ENCODE measurements at regions not wholly inside any gene's neighbourhood (a gene's known extent, or its start where the extent isn't known, plus 50 kb on each side); places are given as distances from the start of the nearest gene placed in this dataset.

DNA sequence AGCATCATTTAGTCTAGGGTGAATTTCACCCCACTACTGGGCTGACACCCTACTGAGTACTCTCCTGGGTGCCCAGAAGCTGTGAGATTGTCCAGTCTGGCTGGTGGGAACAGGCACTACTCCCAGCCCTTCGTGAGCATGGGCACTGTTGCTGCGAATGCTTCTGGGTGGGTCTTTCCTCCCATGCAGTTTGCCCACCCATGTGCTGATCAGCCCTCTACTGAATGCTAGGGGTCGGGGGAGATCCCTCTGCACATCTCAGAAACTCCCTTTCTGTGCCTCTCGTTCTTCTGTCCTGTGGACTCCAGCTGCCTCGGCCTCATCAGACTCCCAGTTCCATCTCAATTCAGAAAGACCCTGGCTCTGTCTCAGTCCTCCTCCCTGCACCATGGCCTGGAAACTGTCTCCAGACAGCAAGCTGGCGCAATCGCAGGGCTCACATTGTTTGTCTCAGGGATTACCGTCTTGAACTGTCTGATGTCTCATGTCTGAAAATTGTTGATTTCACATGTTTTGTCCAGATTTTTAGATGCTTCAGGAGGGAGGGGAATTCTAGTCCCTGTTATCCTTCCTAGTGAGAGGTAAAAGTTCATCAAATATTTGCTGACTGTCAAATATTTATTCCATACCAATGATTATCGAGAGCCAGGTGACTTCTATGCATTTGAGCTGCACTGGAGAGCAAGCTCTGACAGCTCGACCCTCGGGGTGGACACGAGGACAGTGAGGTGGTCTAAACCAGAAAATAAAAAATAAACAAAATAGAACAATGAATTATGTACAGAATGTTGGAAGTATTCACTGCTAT, 316.6 kb upstream of the RTL1 start:
- no peak for FAIRE-seq
- TF ChIP-seq POLR2A (IDR thresholded peaks at IDR 0.05; ENCODE audit: low read depth, low read length), result no peak
- no peak for DNase-seq (ENCODE audit: insufficient read length, low spot score)

DNA sequence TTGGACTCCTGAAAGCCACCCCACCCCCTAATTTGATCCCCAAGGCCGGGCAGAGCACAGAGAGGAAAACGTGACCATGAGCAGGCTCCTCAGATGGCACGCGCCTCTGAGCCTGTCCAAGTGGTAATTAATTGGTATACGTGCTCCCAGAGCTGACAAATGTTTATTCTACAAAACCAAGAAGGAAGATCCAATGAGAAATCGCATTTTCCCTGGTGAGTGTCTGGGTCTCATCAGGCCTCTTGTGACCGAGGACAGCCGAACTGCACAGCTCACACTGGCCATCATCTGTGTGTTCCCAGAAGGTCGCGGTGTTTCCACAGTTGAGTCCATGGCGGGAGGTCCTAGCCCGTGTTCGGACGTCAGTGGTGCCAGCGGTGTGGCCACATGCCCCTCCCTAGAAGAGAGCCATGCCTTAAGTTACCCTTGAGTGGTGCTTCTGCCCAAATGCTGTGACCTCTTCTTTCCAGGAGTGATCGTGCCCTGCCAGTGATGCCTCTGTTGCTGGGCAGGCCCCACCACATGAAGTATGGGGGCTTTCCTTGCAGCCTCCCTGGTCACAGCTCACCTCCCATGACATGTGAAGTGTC, 317.5 kb upstream of the RTL1 start:
- no peak for TF ChIP-seq POLR2A (IDR thresholded peaks at IDR 0.05; ENCODE audit: low read depth, low read length)
- FAIRE-seq, result no peak
- no peak for DNase-seq (ENCODE audit: insufficient read length, low spot score)

DNA sequence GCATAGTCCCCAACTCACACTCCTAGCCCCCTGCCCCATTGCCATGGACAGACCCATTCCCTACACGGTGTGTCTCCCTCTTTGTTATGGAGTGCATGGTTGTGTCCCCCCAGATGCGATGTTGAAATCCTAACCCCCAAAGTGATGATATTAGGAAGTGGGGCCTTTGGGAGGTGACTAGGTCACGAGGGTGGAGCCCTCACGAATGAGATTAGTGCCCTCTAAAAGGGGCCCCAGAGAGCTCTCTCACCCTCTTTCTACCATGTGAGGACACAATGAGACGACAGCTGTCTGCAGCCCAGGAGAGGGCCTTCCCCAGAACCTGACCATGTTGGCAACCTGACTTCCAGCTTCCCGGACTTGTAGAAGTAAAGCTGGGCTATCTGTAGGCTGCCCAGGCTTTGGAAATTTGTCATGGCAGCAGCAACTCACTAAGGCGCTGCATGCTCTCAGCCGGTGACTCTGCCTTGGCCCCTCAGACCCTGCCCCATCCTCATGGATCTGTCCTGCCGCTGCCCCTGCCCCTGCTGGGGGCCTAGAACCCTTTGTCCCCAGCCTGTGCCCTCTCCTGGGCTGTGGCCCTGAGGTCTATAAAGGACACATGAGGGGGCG, 318.1 kb upstream of the RTL1 start:
- no peak for FAIRE-seq
- DNase-seq (ENCODE audit: insufficient read length, low spot score), result no peak
- no peak for TF ChIP-seq POLR2A (IDR thresholded peaks at IDR 0.05; ENCODE audit: low read depth, low read length)

DNA sequence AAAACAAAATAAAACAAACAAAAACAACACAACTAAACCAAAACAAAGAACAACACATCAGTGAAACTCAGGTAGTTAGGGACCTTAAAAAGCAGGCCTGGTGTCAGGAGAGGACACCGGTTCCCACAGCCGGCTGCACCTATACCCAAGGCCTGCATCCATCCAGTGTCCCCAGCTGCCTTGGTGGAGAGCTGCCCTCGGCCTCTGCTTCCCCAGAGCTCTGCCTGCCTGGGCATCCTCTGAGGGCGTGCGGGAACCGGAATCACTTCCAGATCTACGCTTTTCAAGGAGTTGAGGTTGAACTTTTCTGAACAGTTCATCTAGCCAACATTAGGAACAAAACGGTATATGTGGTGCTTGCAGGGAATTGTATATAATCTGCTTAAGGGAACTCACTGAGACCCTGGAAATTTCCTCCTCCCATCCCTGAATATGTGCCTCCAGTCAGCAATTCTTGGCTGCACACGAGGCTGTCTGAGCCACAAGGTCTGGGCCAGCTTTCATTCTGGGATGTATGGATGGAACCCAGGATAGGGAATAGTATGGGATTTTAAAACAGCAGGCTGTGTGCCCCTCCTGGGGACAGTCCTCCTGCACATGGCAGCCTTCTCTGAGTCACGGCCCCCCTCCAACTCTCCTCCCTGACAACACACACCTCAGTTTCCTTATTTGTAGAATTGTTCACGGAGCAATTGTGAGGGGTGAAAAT, 319.0 kb upstream of the RTL1 start:
- no peak for FAIRE-seq
- TF ChIP-seq POLR2A (IDR thresholded peaks at IDR 0.05; ENCODE audit: low read depth, low read length), result no peak
- no peak for DNase-seq (ENCODE audit: insufficient read length, low spot score)

DNA sequence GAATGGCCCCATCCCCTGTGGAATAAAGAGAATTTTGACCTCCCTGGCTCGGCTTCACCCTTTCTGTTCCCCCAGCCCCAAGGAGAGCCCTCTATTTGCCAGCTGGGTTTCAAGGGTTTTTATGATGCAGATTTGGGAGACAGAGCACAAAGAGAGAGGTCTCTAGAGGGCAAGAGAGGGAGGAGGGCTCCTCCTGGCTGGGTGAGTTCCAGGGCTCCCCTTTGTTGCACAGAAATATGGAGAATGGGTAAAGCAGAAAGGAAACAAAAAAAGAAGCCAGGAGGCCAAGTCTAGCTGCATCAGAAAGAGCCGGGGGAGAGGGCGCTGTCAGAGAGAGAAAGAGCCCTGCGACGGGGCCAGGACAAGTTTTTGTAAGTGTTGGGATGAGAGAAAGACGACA, 319.6 kb upstream of the RTL1 start:
- no peak for TF ChIP-seq POLR2A (IDR thresholded peaks at IDR 0.05; ENCODE audit: low read depth, low read length)
- no peak for DNase-seq (ENCODE audit: insufficient read length, low spot score)
- no peak for FAIRE-seq

GRCh38 chr14:101223561-101224162, 320.1 kb upstream of the RTL1 start:
- DNase-seq (ENCODE audit: insufficient read length, low spot score) (no peak), FAIRE-seq (no peak)
- no peak for TF ChIP-seq POLR2A (IDR thresholded peaks at IDR 0.05; ENCODE audit: low read depth, low read length)

- FAIRE-seq (no peak), DNase-seq (ENCODE audit: insufficient read length, low spot score) (no peak)
- no peak for TF ChIP-seq POLR2A (IDR thresholded peaks at IDR 0.05; ENCODE audit: low read depth, low read length)
Observed at GRCh38 chr14:101224356-101225156, 321.0 kb upstream of the RTL1 start.

DNA sequence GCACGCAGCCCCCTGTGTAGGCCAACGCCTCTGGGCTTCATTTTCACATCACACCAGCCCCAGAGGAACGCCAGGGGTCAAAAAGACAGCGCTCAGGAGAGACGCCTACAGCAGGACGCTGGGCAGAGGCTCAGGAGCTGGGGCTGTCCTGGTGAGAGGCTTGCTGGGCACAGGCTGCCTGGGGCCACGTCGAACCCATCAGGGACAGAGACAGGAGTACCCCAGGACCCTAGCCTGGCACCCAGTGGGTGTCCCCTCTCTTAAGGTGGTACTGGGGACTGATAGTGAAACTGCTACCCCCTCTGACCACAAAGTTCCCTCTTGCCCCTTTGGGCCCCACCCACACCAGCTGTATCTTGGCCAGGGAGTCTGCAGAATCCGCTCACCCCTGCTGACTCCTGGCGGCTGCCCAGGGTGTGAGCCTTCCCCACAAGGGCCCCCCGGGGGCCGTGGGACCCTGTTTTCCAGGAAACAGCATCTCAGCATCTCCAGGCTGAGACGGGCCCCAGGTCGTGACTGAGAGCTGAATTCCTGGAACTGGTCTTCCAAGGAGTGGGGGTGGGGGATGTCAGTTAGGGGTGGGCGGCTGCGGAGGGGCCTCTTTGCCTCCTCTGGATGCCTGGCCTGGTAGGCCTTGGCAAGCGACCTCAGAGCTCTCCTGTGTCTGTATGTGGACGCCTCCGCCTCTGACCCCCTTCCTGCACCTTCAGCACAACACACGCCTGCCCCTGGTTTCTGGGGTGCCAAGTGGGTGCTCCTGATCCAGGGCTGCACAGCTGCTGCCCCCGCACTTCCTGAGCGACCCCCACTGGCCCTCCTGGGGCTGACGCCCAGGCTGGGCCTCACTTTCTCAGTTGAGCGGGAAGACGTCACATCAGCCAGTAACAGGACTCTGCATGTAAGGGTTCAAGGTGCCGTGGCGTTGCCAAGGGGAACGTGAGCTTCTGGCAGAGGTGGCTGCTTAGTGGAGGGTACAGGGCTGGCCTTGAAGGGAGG, 321.9 kb upstream of the RTL1 start:
- no peak for DNase-seq (ENCODE audit: insufficient read length, low spot score)
- FAIRE-seq, result no peak
- no peak for TF ChIP-seq POLR2A (IDR thresholded peaks at IDR 0.05; ENCODE audit: low read depth, low read length)

DNA sequence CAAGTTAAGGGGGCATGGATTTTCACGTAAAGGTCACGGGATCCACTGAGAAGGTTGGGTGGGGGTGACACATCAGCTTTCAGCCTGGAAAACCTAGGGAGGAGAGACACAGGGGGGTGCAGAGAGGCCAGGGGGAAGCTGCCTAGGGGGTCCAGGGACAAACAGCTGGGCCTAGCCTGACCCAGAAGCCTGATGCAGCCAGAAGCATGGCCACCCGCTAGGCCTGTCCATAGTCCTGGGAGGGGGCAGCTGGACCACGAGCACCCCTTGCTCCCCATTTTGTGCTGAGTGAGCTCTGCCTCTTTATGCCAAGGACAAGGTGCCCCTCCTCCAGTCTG, 322.7 kb upstream of the RTL1 start:
- FAIRE-seq (no peak), DNase-seq (ENCODE audit: insufficient read length, low spot score) (no peak)
- TF ChIP-seq POLR2A (IDR thresholded peaks at IDR 0.05; ENCODE audit: low read depth, low read length), result no peak

- DNase-seq (ENCODE audit: insufficient read length, low spot score) (no peak), FAIRE-seq (no peak)
- TF ChIP-seq POLR2A (IDR thresholded peaks at IDR 0.05; ENCODE audit: low read depth, low read length), result no peak
Observed at GRCh38 chr14:101226603-101227425, 323.3 kb upstream of the RTL1 start.
